ENCODE measurements at regions not wholly inside any gene's neighbourhood (a gene's known extent, or its start where the extent isn't known, plus 50 kb on each side); places are given as distances from the start of the nearest gene placed in this dataset.

DNA sequence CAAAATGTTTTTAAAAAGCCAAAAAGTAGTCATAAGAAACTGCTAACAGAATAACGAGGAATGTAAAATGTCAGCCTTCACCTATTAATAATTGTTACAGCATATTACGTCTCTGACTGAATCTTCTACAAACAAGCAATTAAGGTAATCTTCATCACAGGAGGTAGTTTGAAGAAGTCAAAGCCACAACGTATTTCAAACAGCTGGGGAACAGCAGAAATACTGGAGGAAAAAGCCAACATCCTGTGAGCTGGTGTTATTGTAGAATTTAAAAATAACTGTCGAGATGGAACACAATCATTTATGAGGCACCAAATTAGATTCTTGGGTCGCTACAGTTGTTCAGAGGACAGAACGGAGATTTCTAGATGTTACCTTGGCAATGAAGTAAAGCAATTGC, 450.5 kb downstream of the AGTPBP1 start:
- H3K27me3 ChIP-seq, result no peaks in the 10 kb centered on the region
- H3K36me3 ChIP-seq, result no peaks in the 10 kb centered on the region
- no peak for DNase-seq
- no peaks in the 10 kb centered on the region for H3K9me3 ChIP-seq
- H3K4me3 ChIP-seq, result no peak overlapping the region
- no peak overlapping the region for H3K27ac ChIP-seq
- TF ChIP-seq, protein P1, sequence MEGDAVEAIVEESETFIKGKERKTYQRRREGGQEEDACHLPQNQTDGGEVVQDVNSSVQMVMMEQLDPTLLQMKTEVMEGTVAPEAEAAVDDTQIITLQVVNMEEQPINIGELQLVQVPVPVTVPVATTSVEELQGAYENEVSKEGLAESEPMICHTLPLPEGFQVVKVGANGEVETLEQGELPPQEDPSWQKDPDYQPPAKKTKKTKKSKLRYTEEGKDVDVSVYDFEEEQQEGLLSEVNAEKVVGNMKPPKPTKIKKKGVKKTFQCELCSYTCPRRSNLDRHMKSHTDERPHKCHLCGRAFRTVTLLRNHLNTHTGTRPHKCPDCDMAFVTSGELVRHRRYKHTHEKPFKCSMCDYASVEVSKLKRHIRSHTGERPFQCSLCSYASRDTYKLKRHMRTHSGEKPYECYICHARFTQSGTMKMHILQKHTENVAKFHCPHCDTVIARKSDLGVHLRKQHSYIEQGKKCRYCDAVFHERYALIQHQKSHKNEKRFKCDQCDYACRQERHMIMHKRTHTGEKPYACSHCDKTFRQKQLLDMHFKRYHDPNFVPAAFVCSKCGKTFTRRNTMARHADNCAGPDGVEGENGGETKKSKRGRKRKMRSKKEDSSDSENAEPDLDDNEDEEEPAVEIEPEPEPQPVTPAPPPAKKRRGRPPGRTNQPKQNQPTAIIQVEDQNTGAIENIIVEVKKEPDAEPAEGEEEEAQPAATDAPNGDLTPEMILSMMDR (IDR thresholded peaks at IDR 0.05), result no peak
- H3K4me1 ChIP-seq, result no peaks in the 10 kb centered on the region
- intact Hi-C loops (cut with DNase I; ENCODE audit: low total_unique reads), result no loop called here

DNA sequence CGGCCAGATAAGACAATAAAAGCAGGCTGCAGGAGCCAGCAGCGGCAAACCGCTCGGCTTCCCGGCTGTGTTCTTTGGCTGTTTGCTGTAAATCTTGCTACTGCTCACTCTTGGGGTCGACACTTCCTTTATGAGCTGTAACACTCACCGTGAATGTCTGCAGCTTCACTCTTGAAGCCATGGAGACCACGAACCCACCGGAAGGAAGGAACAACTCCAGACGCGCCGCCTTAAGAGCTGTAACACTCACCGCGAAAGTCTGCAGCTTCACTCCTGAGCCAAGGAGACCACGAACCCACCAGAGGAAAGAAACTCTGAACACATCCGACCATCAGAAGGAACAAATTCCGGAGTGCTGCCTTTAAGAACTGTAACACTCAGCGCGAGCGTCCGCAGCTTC, 451.7 kb downstream of the AGTPBP1 start:
- H3K4me1 ChIP-seq, result no peaks in the 10 kb centered on the region
- no peak overlapping the region for H3K4me3 ChIP-seq
- H3K9me3 ChIP-seq, result no peaks in the 10 kb centered on the region
- intact Hi-C loops (cut with DNase I; ENCODE audit: low total_unique reads), result no loop called here
- TF ChIP-seq, protein P1 (IDR thresholded peaks at IDR 0.05), result no peak
- no peak overlapping the region for H3K27ac ChIP-seq
- no peak for DNase-seq
- H3K27me3 ChIP-seq, result no peaks in the 10 kb centered on the region
- no peaks in the 10 kb centered on the region for H3K36me3 ChIP-seq

DNA sequence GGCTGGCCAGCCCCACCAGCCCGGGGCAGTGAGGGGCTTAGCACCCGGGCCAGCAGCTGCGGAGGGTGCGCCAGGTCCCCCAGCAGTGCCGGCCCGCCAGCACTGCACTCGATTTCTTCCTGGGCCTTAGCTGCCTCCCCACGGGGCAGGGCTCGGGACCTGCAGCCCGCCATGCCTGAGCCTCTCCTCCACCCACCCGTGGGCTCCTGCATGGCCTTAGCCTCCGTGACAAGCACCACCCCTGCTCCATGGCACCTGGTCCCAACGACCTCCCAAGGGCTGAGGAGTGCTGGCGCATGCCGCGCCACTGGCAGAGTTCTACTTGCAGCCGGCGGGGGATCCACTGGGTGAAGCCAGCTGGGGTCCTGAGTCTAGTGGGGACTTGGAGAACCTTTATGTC, 452.6 kb downstream of the AGTPBP1 start:
- no peak overlapping the region for H3K27ac ChIP-seq
- H3K27me3 ChIP-seq, result no peaks in the 10 kb centered on the region
- H3K4me1 ChIP-seq, result no peaks in the 10 kb centered on the region
- H3K9me3 ChIP-seq, result no peaks in the 10 kb centered on the region
- intact Hi-C loops (cut with DNase I; ENCODE audit: low total_unique reads), result no loop called here
- no peak overlapping the region for H3K4me3 ChIP-seq
- H3K36me3 ChIP-seq, result no peaks in the 10 kb centered on the region
- TF ChIP-seq, protein P1 (IDR thresholded peaks at IDR 0.05), result no peak
- DNase-seq, result no peak

DNA sequence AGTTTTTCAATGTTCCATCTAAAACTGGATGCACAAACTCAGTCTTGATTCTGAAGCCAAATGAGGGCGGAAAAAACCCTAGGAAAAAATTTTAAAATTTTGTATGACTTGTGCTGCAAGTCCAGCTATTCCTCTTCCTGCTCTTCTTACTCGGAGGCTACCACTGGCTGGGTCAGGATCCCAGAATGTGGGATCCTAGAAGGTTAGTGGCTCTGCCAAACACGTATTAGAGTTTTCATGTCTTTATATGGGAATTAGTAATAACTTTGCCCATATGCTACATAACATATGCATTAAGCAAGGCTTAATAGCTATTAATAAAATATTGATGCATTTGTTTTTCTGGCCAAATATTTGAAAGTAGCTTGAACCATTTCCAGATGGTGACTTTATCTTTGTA, 458.3 kb downstream of the AGTPBP1 start:
- H3K4me3 ChIP-seq, result no peak overlapping the region
- TF ChIP-seq, protein P1 (IDR thresholded peaks at IDR 0.05), result no peak
- DNase-seq, result no peak
- no peaks in the 10 kb centered on the region for H3K36me3 ChIP-seq
- H3K9me3 ChIP-seq, result no peaks in the 10 kb centered on the region
- intact Hi-C loops (cut with DNase I; ENCODE audit: low total_unique reads), result no loop called here
- no peaks in the 10 kb centered on the region for H3K27me3 ChIP-seq
- no peak overlapping the region for H3K27ac ChIP-seq
- H3K4me1 ChIP-seq, result no peaks in the 10 kb centered on the region

DNA sequence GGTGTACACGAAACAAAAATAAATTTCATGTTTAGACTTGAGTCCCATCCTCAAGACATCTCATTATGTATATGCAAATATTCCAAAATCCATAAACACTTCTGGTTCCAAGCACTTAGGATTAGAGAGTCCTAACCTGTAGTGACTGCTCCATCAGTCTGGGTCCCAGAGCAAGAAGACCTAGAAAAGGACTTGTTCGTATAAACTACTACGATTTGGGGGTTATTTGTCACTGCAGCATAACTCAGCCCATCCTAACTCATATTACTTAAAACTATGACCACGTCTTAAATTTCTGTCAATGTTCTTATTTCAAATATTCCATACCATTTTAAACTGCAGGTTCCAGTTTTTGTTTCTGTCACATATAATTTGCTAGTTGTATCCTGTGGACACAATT, 463.0 kb downstream of the AGTPBP1 start:
- DNase-seq, result no peak
- no peak overlapping the region for H3K27ac ChIP-seq

DNA sequence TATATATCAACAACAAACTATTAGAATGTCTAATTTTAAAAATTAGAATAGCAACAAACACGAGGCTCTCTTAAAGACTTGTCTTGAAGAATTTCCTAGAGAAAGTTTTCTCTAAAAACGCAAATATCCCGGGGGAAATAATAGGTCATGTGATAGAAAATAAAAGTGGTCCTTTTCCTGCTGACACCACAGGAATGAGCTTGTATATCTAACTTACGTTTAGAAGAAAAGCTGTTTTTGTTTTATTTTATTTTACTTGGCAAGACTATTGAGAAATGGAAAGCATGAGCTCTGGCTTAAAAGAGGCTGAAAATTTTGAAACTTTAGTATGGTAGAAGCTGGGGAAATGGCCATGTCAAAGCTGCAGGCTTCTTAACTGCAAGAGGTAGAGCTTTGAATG, 465.0 kb downstream of the AGTPBP1 start:
- TF ChIP-seq, protein P1 (IDR thresholded peaks at IDR 0.05), result no peak
- Histone ChIP-seq H3K36me3 (no peaks in the 10 kb centered on the region), H3K27ac (no peak overlapping the region), H3K9me3 (no peaks in the 10 kb centered on the region), H3K4me1 (no peaks in the 10 kb centered on the region), H3K27me3 (no peaks in the 10 kb centered on the region), H3K4me3 (no peak overlapping the region)
- intact Hi-C loops (cut with DNase I; ENCODE audit: low total_unique reads), result no loop called here
- no peak for DNase-seq

More for the DNA sequence above, 463.0 kb downstream of the AGTPBP1 start:
- TF ChIP-seq, protein P1 (IDR thresholded peaks at IDR 0.05), result no peak
- Histone ChIP-seq H3K9me3 (no peaks in the 10 kb centered on the region), H3K4me3 (no peak overlapping the region), H3K4me1 (no peaks in the 10 kb centered on the region), H3K27me3 (no peaks in the 10 kb centered on the region), H3K36me3 (no peaks in the 10 kb centered on the region)
- intact Hi-C loops (cut with DNase I; ENCODE audit: low total_unique reads), result no loop called here
